ENCODE measurements at regions not wholly inside any gene's neighbourhood (a gene's known extent, or its start where the extent isn't known, plus 50 kb on each side); places are given as distances from the start of the nearest gene placed in this dataset.
"Not testable (repeated sequence)": the region's sequence is repeated elsewhere in the genome, so short reads cannot be mapped to it uniquely, and the experiment has no call there.

DNA sequence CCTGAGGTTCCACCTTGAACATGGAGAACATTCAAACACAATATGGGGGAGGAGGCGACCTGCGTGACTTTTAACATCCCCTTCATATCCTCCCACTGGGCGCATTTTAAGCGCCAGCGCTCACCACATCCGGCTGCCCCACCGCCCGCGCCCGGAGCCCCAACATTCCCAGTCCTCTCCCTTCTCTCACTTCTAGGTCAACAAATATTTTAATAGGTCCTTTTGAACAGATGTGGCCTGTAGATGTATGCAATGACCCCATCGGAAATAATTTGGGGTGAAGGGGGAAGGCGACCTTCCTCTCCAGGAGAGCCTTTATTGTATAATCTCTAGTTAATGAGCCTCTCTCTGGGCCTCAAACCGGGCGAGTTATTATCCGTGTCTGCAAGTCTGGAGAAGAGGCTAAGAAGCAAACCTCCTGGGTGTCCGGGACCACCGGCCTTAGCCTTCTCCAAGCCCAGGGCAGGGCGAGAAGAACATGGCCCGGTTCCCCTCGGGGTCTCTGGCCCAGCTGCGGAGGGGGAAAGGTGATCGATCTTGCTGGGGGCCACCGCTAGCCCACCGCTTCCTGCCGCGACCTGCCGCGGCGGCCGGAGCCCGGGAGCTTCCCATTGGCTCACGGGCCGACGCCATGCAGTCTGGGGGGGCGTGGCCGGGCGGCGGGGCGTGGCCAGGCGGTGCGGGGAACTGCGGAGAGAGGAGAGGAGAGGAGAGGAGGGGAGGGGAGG is 83.2 kb upstream of the HMGA2 start:
- TF ChIP-seq EZH2 (IDR thresholded peaks at IDR 0.05; ENCODE audit: borderline replicate concordance), result no peak
- TF ChIP-seq CTCF (IDR thresholded peaks at IDR 0.05; ENCODE audit: poor library complexity), result no peak
- no peak for TF ChIP-seq EZH2phosphoT487 (IDR thresholded peaks at IDR 0.05; ENCODE audit: low read depth, severe bottlenecking, unreplicated experiment)
- Histone ChIP-seq H3K9me3 (ENCODE audit: low read depth) (no peaks in the 10 kb centered on the region), H3K4me1 (ENCODE audit: insufficient read depth) (peaks cover under 1% of the 10 kb centered on the region), H3K36me3 (replicated peaks; ENCODE audit: insufficient read depth, low read depth) (no peaks in the 10 kb centered on the region), H3K27ac (peak overlapping the region; percentile 86), H3K79me2 (no peaks in the 10 kb centered on the region), H3K4me2 (peak overlapping the region; percentile 98), H4K20me1 (ENCODE audit: insufficient read depth, poor library complexity, severe bottlenecking) (no peaks in the 10 kb centered on the region), H3K4me3 (peak overlapping the region; percentile 56), H2AFZ (peak overlapping the region; percentile 94), H3K27me3 (peaks cover 5% of the 10 kb centered on the region), H3K9me2 (replicated peaks; ENCODE audit: insufficient read depth) (no peaks in the 10 kb centered on the region)
- WGBS (ENCODE audit: low lambda C conversion rate, missing lambda C conversion rate), result 14% methylated on average over 38 of the region's 42 CpGs
- peak; percentile 89 for DNase-seq (ENCODE audit: low spot score)

GRCh38 chr12:65741656-65742017 is 82.6 kb upstream of the HMGA2 start:
- Histone ChIP-seq H3K27ac (peak overlapping the region; percentile 91), H3K27me3 (peaks cover 5% of the 10 kb centered on the region), H3K4me3 (peak overlapping the region; percentile 86), H3K36me3 (replicated peaks; ENCODE audit: insufficient read depth, low read depth) (no peaks in the 10 kb centered on the region), H3K9me3 (ENCODE audit: low read depth) (no peaks in the 10 kb centered on the region), H3K4me2 (peak overlapping the region; percentile 98), H3K4me1 (ENCODE audit: insufficient read depth) (peaks cover 3% of the 10 kb centered on the region), H2AFZ (peak overlapping the region; percentile 55), H3K9me2 (replicated peaks; ENCODE audit: insufficient read depth) (no peaks in the 10 kb centered on the region), H4K20me1 (ENCODE audit: insufficient read depth, poor library complexity, severe bottlenecking) (no peaks in the 10 kb centered on the region), H3K79me2 (no peaks in the 10 kb centered on the region)
- no peak for DNase-seq (ENCODE audit: low spot score)
- WGBS (ENCODE audit: low lambda C conversion rate, missing lambda C conversion rate), result 0% methylated on average over 5 of the region's 35 CpGs
- no peak for TF ChIP-seq CTCF (IDR thresholded peaks at IDR 0.05; ENCODE audit: poor library complexity)
- no peak for TF ChIP-seq EZH2 (IDR thresholded peaks at IDR 0.05; ENCODE audit: borderline replicate concordance)
- TF ChIP-seq EZH2phosphoT487 (IDR thresholded peaks at IDR 0.05; ENCODE audit: low read depth, severe bottlenecking, unreplicated experiment), result no peak

DNA sequence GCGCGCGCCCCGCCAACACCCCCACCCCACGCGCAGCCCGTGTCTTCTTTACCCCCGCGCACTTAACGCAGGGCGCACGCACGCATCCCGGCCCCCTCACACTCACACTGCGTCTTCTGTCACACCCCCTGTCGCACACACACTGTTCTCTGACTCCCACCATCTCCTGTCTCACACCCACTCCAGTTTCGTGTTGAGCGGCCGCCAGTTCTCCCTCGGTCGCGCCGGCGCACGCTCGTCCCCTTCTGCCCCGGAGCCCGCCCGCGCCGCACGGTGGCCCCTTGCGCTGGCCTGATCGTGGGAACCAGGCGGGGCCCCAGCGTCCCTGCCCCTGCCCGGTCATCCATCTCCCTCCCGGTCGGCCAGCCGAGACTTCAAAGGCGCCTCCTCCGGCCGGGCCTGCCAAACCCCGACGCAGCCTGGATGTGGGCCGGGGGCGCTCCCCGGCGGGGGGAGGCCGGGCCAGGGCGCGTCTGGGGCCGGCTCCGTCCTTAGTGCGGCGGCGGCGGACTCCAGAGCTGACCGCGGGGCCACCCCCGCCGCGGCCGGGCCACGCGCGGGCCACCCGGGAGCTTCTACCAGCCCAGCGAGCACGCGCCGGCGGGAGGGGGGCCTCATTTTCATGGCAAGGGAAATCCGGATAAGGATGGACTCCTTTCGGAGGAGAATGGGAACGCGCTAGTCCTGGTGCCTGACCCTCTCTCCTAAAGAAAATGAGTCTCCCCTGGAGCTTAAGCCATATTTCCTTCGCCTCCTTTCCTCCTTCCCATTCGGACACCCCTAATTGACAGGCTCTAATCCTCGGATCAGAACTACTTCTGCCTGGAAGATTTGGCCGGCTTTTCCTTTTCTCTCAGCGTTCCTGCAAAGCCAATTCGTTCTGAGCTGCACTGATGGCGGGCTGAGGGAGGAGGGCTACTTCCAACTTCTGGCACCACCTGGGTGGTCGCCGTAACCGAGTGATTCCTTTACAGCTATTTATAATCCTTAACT is 82.0 kb upstream of the HMGA2 start:
- H3K36me3 ChIP-seq (replicated peaks; ENCODE audit: insufficient read depth, low read depth), result no peaks in the 10 kb centered on the region
- peak overlapping the region; percentile 86 for H3K4me3 ChIP-seq
- H3K27ac ChIP-seq, result peak overlapping the region; percentile 91
- peak; percentile 59 for DNase-seq (ENCODE audit: low spot score)
- peaks cover 5% of the 10 kb centered on the region for H3K27me3 ChIP-seq
- H2AFZ ChIP-seq, result peak overlapping the region; percentile 55
- no peaks in the 10 kb centered on the region for H3K79me2 ChIP-seq
- TF ChIP-seq EZH2 (IDR thresholded peaks at IDR 0.05; ENCODE audit: borderline replicate concordance) (no peak), CTCF (IDR thresholded peaks at IDR 0.05; ENCODE audit: poor library complexity) (no peak), EZH2phosphoT487 (IDR thresholded peaks at IDR 0.05; ENCODE audit: low read depth, severe bottlenecking, unreplicated experiment) (no peak)
- peak overlapping the region; percentile 98 for H3K4me2 ChIP-seq
- 6% methylated on average over 48 of the region's 87 CpGs for WGBS (ENCODE audit: low lambda C conversion rate, missing lambda C conversion rate)
- H3K9me2 ChIP-seq (replicated peaks; ENCODE audit: insufficient read depth), result no peaks in the 10 kb centered on the region
- peaks cover 3% of the 10 kb centered on the region for H3K4me1 ChIP-seq (ENCODE audit: insufficient read depth)
- no peaks in the 10 kb centered on the region for H4K20me1 ChIP-seq (ENCODE audit: insufficient read depth, poor library complexity, severe bottlenecking)
- no peaks in the 10 kb centered on the region for H3K9me3 ChIP-seq (ENCODE audit: low read depth)

GRCh38 chr12:65744236-65744840 is 79.9 kb upstream of the HMGA2 start:
- not testable (repeated sequence) for H3K79me2 ChIP-seq; H3K27me3 ChIP-seq; H3K4me1 ChIP-seq (ENCODE audit: insufficient read depth); H3K4me2 ChIP-seq; H3K9me2 ChIP-seq (replicated peaks; ENCODE audit: insufficient read depth); H4K20me1 ChIP-seq (ENCODE audit: insufficient read depth, poor library complexity, severe bottlenecking); H3K27ac ChIP-seq; DNase-seq (ENCODE audit: low spot score); H3K4me3 ChIP-seq; H2AFZ ChIP-seq; H3K36me3 ChIP-seq (replicated peaks; ENCODE audit: insufficient read depth, low read depth); H3K9me3 ChIP-seq (ENCODE audit: low read depth)
- 98% methylated on average over 21 of the region's 30 CpGs for WGBS (ENCODE audit: low lambda C conversion rate, missing lambda C conversion rate)

Data from hepatocyte (in vitro differentiated cells).